ENCODE measurements at regions not wholly inside any gene's neighbourhood (a gene's known extent, or its start where the extent isn't known, plus 50 kb on each side); places are given as distances from the start of the nearest gene placed in this dataset.

GRCh38 chr2:111522231-111522768 lies 361.7 kb downstream of the ANAPC1 start (continued):
- no peak for TF ChIP-seq SAP30 (IDR thresholded peaks at IDR 0.05; ENCODE audit: insufficient read depth, insufficient replicate concordance, low read length)
- no peak for TF ChIP-seq CHD1 (IDR thresholded peaks at IDR 0.05; ENCODE audit: low read depth, low read length)
- TF ChIP-seq E2F6 (IDR thresholded peaks at IDR 0.05), result no peak
- no peak for TF ChIP-seq USF2 (IDR thresholded peaks at IDR 0.05; ENCODE audit: low read length)

Measured in H1 (cell line).